ENCODE measurements at regions not wholly inside any gene's neighbourhood (a gene's known extent, or its start where the extent isn't known, plus 50 kb on each side); places are given as distances from the start of the nearest gene placed in this dataset.

GRCh38 chr11:47928426-47928825 lies 51.9 kb upstream of the PTPRJ start:
- TF ChIP-seq, protein P1, sequence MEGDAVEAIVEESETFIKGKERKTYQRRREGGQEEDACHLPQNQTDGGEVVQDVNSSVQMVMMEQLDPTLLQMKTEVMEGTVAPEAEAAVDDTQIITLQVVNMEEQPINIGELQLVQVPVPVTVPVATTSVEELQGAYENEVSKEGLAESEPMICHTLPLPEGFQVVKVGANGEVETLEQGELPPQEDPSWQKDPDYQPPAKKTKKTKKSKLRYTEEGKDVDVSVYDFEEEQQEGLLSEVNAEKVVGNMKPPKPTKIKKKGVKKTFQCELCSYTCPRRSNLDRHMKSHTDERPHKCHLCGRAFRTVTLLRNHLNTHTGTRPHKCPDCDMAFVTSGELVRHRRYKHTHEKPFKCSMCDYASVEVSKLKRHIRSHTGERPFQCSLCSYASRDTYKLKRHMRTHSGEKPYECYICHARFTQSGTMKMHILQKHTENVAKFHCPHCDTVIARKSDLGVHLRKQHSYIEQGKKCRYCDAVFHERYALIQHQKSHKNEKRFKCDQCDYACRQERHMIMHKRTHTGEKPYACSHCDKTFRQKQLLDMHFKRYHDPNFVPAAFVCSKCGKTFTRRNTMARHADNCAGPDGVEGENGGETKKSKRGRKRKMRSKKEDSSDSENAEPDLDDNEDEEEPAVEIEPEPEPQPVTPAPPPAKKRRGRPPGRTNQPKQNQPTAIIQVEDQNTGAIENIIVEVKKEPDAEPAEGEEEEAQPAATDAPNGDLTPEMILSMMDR (IDR thresholded peaks at IDR 0.05; ENCODE audit: low read depth, low read length), result no peak
- no peak for TF ChIP-seq POLR2A (IDR thresholded peaks at IDR 0.05; ENCODE audit: extremely low read depth, insufficient read length)
- TF ChIP-seq MAX (IDR thresholded peaks at IDR 0.05; ENCODE audit: low read depth, low read length), result no peak; the same call in 1 of the 2 replicates

Measured in NB4 (cell line).